HG03135 (cell line): ENCODE measurements at regions not wholly inside any gene's neighbourhood (a gene's known extent, or its start where the extent isn't known, plus 50 kb on each side); places are given as distances from the start of the nearest gene placed in this dataset.

Experiments
- ATAC-seq: cut with Tn5 transposase; IDR thresholded peaks from one replicate; pipeline ENCODE4 v1.9.1; 2021; ENCODE audit warnings: mild to moderate bottlenecking, moderate library complexity; ENCODE audit not compliant: unreplicated experiment

DNA sequence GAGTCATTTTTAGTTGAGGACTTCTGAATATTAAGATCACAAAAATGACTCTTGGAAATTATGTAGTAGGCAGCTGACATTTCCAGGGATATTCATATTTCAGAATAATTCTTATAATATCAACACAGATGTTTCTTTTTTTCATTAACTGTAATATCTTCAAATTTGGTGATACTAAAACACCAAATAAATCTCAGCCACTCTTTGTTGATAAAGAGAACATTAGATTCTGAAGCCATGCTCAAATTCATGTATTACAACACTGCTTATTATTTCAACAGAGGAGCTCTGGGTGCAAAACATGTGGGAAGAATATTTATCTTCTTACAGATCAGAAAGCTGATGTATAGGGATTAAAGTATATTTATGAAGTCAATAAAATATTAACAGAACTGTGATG lies 355.4 kb downstream of the CRPPA start:
- ATAC-seq = no peak

DNA sequence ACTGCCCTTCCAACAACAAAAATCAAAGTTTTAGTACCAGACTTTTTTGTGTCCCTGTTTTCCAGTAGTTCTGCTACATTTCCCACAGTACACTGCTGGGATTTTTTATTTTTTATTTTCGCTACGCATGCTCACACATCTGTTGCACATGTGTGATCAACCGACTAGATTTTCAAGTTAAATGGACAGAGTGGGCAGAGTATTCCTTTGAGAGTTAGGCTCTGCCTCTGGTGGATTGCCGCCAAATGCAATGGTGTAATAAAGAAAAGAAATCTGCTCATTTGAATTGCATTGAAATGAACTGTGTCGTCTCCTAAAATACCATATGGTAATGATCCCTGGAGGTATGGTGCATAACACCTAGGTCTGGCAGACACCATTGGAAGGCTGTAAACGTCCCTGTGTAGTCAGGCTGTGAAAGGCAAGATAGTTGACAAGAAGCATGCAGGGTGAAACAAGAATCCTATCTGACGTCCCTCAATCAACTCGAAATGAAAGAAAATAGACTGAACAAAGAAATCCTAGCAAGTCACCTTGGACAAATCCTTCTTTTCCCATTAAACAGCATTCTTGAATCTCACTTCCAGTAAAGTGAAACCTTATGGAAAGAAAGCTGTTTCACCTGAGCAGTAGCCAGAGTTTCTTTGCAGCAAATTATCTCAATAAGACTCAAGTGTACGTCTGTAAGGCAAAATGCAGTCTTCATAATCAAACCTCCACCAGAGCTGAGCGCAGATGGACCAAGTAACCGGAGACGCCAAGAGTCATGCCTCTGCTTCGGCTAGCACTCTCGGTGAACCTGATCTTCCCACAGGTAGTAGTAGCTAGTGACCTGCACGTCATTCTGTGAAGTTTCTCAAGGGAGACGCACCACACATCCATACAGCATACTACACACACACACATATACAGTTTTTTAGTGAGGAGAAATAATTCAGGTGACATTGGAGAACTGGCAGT lies 357.3 kb downstream of the CRPPA start:
- no peak for ATAC-seq

DNA sequence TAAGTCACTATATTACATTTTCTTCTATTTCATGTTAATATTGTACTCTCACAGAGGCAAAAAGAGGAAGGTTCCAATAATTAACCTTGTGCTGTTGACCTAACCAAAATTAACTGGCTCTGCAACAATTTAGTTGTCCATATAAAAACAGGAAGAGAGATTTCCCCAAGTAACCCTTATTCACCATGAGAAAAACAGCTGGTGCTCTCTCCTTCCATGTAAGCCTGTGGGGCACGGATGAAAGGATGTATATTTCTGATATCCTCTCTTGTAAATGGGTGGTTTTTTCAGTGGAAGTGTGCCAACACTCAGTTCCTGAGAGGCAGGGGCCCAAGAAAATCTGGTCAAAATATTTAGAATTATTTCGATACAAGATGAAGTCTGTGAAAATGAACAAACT lies 358.1 kb downstream of the CRPPA start:
- ATAC-seq = no peak

DNA sequence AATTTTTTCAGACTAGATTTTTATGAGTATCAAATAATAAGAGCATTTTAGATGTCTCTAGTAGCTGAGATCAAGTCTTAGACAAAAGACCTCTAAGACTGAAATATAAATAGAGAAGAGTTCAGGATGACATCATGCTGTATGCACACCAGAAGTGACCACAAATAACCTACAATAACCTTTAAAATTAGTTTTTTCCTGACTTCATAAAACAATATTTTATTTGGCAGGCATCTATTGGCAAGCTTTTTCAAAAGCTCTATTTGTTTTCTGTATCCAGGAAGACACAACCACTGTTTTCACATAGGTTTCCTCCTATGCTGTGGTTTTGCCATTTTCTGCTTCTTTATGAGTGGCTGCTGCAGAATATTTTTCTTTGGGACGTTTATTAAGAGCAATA lies 359.1 kb downstream of the CRPPA start:
- no peak for ATAC-seq

DNA sequence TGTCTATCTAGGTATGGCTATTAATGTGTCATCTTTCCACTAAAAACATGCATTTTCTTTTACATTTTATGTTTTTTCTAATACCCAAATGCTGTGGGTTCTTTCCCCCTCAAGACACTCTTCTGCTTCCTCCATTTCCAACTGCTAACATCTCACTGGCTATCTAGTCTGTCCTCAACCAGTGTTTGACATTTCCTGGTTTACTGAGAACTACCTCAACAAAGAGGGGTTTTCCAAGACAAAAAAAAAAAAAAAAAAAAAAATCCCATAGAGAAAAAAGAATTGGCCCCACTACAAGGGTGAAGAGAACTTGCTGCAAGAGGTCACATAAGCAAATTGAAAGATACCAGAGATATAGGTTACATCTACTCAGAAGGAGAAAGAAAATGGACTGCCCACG lies 359.7 kb downstream of the CRPPA start:
- ATAC-seq = no peak

DNA sequence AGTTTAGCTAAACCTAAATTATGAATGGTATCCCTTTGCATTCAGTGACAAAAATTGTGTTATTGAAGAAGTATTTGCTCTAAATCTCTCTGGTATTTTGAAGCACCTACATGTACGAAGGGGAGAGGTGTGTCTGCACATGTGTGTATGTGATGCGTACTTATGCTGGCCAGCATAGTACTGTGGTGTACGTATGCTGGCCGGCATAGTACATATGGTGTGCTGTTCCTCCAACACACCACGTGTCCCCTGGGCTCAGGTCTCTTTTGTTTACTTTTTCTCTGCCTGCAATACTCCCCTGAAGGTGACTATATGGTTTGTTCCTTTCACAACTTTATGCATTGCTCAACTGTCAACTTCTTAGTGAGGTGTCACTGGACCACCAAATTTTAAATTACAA lies 360.3 kb downstream of the CRPPA start:
- ATAC-seq = no peak

DNA sequence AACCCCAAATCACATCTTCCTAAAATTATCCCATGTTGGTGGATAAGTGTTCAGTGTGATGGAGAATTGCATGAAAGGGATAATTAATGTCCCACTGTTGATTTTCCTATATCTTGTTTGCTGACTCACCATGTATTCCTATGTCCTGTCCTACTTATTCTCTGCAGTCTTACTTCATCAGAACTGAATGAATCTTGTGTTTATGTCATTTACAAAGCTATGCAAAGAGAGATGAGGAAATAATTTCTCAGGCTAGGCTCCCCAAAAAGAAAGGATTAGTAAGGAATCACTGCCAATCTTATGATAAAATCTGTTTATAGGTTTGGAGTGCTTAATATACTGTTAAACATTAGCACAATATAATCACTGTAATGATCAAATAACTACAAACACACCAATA lies 360.8 kb downstream of the CRPPA start:
- ATAC-seq = no peak

DNA sequence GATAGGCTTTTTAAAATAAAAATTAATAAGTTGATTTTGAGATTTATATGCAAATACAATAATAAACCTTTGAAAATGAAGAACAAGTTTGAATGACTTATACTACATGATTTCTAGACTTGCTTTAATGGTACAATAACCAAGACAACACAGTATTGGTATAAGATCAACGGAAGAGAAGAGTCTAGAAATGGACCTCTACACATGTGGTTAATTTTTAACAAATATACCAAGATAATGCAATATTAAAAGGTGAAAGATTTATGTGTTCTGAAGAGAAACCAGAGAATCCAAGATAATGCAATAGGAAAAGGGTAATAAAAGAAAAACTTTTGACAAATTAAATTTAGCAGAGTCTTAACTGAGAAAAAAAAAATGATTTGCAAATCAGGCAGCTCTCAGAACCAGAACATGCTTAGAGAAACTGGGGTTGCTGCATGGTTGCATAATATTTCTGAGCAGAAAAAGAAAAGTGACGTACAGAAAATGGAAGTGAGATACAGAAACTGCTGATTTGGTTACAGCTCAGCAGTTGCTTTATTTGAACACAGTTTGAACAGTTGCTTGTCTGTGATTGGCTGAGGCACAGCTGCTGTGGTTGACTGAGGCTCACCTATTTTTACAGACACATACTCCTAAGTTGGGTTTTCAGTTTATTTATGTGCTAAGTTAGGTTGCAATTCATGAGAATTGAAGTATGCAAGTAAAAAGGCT lies 365.9 kb downstream of the CRPPA start:
- peak; percentile 68 for ATAC-seq

DNA sequence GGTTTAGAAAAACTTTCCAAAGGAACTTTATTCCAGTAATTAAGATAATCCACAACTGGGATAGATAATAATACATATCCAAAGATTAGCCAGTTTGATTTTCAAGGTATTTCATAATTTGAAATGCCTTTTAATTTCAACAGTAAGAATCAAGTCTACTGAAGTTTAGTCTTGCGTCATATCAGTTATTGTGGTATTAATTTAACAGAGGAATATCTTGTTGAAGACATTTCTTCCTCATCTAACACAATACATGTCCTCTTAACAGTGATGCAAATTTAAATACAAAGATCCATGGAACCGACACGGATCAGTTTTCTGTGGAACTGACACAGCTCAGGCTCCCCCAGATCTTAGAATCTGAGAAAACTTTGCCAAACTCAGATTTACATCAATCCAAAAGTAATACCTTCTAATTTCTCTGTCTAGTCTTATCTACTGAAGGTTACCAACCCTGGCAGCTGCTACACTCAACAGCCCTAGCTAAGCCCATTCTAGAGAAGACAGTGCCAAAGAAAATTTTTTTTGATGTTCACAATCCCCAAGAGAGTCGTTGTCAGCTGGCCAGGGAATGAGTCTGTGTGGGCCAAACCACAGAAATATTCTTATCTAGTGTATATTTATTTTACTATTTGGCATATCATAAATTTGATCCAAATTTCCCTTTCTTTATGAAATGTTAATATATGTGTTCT lies 365.2 kb upstream of the MEOX2 start:
- no peak for ATAC-seq

DNA sequence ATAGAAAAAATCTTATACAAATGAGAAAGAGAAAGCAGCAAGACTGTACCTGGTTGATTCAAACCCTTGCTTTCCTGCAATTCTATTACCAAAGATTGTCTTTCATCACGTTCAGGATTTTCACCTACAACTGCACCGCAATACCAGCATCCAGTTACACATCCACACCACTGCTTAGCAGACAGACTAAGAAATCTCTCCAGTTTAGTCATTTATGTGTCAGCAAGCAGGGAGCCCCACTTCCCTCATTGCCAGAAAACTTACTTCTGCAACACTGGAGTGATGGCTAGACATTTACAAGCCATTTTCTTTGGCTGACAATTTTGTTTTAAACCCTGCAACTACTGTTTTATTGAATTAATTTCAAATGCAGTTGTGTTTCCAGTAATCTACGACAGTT lies 359.6 kb upstream of the MEOX2 start:
- ATAC-seq = no peak

DNA sequence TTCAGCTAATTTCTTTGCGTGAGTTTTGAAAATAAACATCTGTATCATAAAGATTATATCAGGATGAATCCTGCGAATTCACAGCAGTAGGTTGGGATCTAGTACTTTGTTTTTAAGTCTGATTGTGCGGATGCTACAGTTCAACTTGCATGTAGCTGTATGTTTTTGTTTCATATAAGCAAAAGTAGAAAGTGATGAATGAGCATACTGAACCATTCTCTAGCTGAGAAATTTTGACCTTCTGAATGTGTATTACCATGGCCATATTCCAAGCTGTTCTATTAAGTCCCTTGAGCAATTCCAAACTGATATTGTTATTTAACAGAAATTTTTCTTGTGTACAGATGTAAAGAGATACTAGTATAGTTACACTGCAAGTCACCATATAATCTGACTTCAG lies 358.8 kb upstream of the MEOX2 start:
- no peak for ATAC-seq

DNA sequence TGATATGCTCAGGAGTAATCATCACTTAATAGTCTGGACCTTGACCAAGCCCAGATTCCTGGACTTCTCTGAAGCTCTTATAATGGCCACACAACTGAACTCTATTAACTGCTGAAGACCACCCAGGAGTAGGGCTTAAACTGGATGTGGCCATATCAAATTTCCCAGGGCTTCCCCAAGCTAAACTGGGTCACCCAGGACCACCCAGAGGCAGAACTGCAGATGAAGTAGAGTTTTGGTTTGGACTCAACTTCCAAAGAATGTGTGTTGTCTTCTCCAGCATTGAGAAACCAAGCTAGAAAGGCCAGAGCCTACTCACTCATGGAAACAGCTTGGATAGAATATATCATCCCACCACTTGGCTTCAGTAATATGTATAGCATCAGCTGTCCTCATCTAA lies 358.2 kb upstream of the MEOX2 start:
- no peak for ATAC-seq

DNA sequence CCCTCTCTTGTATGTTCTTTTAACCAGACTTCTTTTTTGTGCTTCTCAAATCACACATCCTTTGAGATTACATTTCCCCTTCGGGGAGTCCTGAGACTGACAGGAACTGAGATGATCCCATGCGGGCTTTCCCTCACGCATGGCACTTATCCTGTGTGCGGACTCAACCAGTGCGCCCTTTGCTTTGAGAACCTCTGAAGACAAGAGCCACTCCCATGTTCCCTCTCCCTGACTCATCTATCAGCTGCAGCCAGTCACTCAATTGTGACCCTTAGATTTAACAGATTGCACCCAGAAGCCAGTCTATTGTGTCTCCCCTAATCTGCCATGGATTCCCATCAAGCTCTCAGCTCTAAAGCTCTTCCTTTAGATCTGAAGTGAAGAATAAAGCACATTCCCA lies 353.9 kb upstream of the MEOX2 start:
- ATAC-seq = no peak

DNA sequence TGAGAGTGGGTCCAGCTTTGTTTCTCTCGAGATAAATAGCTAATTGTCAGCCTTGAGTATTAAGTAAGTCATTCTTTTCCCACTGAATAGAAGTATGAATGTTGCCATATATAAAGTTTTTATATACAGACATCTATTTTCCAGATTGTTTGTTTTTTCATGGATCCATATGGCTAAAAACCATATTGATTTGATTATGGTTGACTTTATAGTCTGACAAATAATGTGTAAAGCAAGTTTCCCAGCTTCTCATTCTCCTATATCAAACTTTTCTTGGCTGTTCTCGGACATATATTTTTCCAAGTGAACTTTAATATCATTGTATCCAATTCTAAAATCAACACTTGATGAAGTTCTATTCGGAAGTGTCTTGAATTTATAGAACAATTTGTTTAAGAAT lies 352.4 kb upstream of the MEOX2 start:
- no peak for ATAC-seq

DNA sequence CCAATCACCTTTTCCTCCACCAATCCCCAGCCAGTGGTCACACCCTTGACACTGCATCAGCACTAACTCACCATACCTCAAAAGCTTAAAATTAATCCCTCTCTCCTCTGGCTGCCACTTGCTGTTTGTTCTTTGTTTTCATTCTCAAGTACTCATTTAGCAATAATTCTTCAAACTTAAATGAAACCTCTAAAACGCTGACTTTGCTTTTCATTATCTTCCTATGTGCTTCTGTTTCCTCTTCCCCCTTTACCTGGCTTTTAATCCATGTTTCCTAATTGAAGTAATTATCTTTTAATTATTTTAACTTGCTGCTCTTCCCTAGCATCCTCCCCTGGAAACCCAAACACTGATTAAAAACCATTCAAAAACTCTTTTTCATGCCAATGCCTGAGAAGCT lies 348.9 kb upstream of the MEOX2 start:
- ATAC-seq = no peak

DNA sequence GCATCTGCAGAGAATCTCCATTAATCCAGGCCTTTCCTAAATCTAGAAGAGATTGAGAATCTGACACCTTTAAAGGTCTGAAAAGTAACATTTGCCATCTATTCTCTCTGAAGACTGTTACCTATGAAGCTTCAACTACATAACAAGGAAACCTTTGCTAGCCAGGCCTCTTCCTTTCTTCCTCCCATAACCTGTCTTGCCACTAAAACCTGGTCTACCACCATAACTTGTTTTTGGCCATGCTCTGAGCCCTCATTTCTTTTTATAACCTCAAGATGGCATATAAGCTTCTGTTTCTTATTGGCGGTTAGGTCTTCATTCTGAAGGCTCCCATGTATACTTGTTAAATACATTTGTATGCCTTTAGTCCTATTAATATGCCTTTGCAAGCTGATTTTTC lies 348.4 kb upstream of the MEOX2 start:
- no peak for ATAC-seq

DNA sequence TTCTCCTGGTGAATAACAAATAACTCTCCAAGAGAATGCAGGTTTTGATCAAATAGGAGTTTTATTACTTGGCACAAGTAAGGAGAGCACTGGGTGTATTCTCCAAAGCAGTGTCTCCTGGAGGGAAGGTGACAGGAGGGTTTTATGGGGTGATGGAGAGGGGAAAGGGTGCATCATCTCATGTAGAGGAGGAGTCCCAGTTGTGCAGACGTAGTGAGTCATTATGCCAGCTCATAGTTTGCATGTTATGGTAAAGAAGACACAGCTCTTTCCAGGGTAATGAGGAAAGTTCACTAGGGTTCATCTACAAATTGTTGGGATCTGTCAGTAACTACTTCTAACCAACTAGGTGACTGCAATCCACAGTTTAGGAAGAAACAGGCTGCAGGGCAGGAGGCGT lies 347.9 kb upstream of the MEOX2 start:
- ATAC-seq = no peak

DNA sequence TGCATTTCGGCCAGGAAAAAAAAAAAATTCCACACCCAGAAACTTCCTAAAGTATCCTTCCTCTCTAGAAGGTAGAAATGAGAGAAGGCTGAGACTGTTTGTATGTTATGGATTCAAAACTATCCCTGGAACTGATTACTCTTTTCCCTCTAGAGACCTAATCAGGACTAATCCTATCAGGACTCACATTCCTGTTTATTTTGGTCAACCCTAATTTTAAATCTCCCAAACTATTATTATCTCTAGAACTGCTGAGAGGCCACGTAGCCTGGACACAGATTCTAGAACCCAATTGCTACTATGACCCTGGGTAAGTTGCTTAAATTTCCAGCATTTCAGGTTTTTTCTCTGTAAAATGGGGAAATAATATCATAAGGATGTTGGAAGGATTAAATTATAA lies 346.8 kb upstream of the MEOX2 start:
- ATAC-seq = no peak

DNA sequence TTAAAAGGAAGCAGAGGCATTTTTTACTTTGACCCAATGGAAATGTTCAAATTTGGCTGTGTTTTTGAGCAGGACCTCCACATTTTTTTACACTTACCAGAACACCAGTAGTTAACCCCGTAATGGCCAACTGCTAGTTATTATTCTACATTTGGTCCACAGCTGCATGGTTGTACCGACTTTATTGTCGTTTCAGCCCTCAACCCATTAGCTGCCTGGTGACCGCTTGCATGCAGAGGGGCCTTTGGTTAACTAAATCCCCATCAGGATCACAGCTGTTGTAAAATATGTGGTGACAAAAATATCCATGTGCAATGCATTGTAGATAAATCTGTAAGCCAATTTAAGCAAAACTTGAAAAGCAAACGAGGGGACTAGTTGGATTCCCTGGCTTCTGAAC lies 342.2 kb upstream of the MEOX2 start:
- no peak for ATAC-seq

DNA sequence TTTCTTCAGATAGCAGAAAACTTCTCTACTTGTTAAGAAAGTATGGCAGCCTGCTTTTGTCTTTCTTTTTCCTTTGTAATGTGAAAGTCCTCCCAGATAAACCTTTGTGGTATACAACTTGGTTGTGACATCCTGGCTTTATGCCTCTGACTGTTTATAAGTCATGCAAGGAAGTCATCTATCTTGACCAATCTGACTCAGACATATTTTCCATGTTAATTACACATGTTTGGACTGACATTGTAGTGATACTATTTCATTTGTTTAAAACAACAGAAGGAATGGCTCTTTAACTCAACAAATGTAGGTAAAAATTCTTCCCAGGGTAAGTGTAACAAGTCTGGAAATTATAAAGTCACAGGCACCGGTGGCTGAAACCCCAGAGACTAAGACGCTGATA lies 341.6 kb upstream of the MEOX2 start:
- ATAC-seq = no peak

DNA sequence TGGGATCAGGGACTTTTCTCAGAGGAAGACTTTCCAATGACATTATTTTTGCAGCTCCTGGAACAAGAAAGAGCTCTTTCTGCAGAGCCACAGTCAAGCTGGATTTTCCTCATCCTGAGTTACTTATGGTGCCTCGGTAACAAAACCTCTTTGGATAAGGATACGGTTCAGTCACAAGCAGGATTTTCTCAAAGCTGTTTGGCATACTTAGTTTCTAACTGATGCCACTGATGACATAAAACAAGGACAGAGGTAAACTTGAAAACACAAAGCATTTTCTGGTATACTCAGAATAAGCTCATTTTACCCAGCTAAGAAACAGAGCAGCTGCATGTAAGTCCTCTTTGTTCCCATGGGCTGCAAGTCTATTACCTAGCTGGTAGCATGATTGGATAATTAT lies 340.9 kb upstream of the MEOX2 start:
- no peak for ATAC-seq
